Lower leg skin (tissue), 4 donors: ENCODE measurements at regions not wholly inside any gene's neighbourhood (a gene's known extent, or its start where the extent isn't known, plus 50 kb on each side); places are given as distances from the start of the nearest gene placed in this dataset.
"Not testable (repeated sequence)": the region's sequence is repeated elsewhere in the genome, so short reads cannot be mapped to it uniquely, and the experiment has no call there.

Source experiments
- DNase-seq, 2 donors: peaks; one replicate each; pipeline ENCODE4 v3.0.0-alpha.2; 2019; ENCODE audit warnings: low spot score in 2 of 2
- H3K4me3 ChIP-seq: fragments of 200-600 bp; sonication (generic); 2 replicates; pipeline ENCODE4 v1.5.1; 2017; ENCODE audit warnings: mild to moderate bottlenecking, low read depth; ENCODE audit not compliant: poor library complexity, severe bottlenecking
- CTCF ChIP-seq, 3 donors: fragments of 450-650 bp; IDR thresholded peaks; one replicate each; pipeline ENCODE4 v1.5.1; 2016; ENCODE audit warnings: antibody characterized with exemption in 3 of 3, mild to moderate bottlenecking in 3 of 3, moderate library complexity in 2 of 3
- POLR2A ChIP-seq, 2 donors: fragments of 450-650 bp; IDR thresholded peaks; one replicate each; pipeline ENCODE4 v1.6.1; 2016 to 2017; ENCODE audit warnings: antibody characterized with exemption in 2 of 2, mild to moderate bottlenecking in 1 of 2, moderate library complexity in 1 of 2
- WGBS, 2 donors: methylation state at CpG; one replicate each; pipeline ENCODE4 v1.1.5; 2018; 5-methylcytosine and 5-hydroxymethylcytosine counted together
- intact Hi-C: fragments of 100-400 bp; cut with DNase I; formaldehyde crosslinking; loops from one replicate; pipeline ENCODE4 v1.15.0; 2023; ENCODE audit warnings: low total_unique reads

- intact Hi-C loops, result no loop called here
- DNase-seq, result no peak
- no peak overlapping the region for H3K4me3 ChIP-seq
- 56 to 57% methylated on average over 2 of the region's 2 CpGs for WGBS, 2 donors
- TF ChIP-seq CTCF (IDR thresholded peaks at IDR 0.05) (no peak), POLR2A (IDR thresholded peaks at IDR 0.05) (no peak)
Observed at GRCh38 chr22:34814260-34815025, 251.5 kb upstream of the ISX start.

DNA sequence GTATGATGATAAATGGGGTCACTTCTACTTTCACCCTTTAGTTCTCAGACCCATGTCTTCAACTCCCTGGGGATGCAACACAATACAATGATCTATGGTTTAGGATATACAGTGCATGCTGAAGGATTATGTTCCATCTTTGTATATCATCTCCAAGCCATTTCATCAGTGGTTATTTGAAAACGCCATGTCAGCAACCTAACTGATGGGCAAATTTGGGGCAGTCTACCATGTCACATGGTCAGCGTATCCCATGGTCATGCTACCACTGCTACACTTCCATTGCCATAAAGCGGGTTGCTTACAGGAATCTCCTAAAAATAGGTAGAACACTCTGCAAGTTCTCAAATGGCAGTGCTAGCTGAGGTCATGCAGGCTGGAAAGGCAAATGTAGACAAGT, 236.5 kb upstream of the ISX start:
- no peak for TF ChIP-seq CTCF (IDR thresholded peaks at IDR 0.05)
- TF ChIP-seq POLR2A (IDR thresholded peaks at IDR 0.05), result no peak
- WGBS, 2 donors, result 86 to 94% methylated on average over 3 of the region's 3 CpGs
- intact Hi-C loops, result no loop called here
- no peak for DNase-seq
- no peak overlapping the region for H3K4me3 ChIP-seq

DNA sequence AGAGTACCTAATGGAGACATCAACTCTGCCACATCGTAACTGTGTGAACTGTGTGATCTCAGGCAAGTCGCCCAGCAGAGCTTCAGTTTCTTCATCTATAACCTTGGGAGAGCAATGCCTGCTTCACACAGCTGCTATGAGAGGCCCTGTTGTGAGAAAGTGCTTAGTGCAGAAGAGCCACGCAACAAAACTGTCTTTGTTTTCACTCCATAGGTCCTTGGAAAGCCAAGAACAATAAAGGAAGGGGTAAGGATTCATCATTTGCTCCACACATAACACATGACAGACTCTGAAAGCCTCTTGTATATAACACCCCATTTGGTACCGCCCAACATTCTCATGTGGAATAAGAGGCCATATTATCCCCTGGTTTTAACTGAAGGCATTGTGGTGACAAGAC, 231.9 kb upstream of the ISX start:
- intact Hi-C loops, result no loop called here
- no peak for TF ChIP-seq POLR2A (IDR thresholded peaks at IDR 0.05)
- no peak for TF ChIP-seq CTCF (IDR thresholded peaks at IDR 0.05)
- no peak overlapping the region for H3K4me3 ChIP-seq
- 63 to 66% methylated on average over 4 of the region's 4 CpGs for WGBS, 2 donors
- no peak for DNase-seq

DNA sequence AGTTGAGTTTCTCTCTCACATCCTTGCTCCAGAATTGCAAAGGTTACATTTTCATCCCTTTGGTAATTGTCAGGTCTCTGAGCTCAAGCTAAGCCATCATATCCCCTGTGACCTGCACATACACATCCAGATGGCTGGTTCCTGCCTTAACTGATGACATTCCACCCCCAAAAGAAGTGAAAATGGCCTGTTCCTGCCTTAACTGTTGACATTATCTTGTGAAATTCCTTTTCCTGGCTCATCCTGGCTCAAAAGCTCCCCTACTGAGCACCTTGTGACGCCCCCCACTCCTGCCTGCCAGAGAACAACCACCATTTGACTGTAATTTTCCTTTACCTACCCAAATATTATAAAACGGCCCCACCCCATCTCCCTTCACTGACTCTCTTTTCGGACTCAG, 231.4 kb upstream of the ISX start:
- WGBS, 2 donors, result 73 to 77% methylated on average over 3 of the region's 3 CpGs
- H3K4me3 ChIP-seq, intact Hi-C loops, DNase-seq: not testable (repeated sequence)

- DNase-seq, result no peak
Observed at GRCh38 chr22:34841331-34841771, 224.6 kb upstream of the ISX start.

GRCh38 chr22:34841911-34842310, 224.0 kb upstream of the ISX start:
- intact Hi-C loops, result no loop called here
- no peak for DNase-seq
- no peak overlapping the region for H3K4me3 ChIP-seq
- WGBS, 2 donors, result 16 to 30% methylated on average over 4 of the region's 4 CpGs
- TF ChIP-seq POLR2A (IDR thresholded peaks at IDR 0.05), result no peak
- TF ChIP-seq CTCF (IDR thresholded peaks at IDR 0.05), result no peak

More at GRCh38 chr22:34841331-34841771, 224.6 kb upstream of the ISX start:
- intact Hi-C loops, result no loop called here
- TF ChIP-seq POLR2A (IDR thresholded peaks at IDR 0.05) (no peak), CTCF (IDR thresholded peaks at IDR 0.05) (no peak)
- 52 to 55% methylated on average over 3 of the region's 3 CpGs for WGBS, 2 donors
- no peak overlapping the region for H3K4me3 ChIP-seq
